HFFc6 (cell line): ENCODE measurements at regions not wholly inside any gene's neighbourhood (a gene's known extent, or its start where the extent isn't known, plus 50 kb on each side); places are given as distances from the start of the nearest gene placed in this dataset.

Experiments
- DNase-seq: peaks from one replicate; pipeline ENCODE4 v3.0.0-alpha.2; 2018
- H3K27ac Mint-ChIP-seq: 2 replicates; pipeline ENCODE4 v1.8.0; 2020; ENCODE audit warnings: mild to moderate bottlenecking, mixed read lengths
- H3K27me3 Mint-ChIP-seq: 2 replicates; pipeline ENCODE4 v1.8.0; 2021; ENCODE audit warnings: mild to moderate bottlenecking, moderate library complexity, mixed read lengths; ENCODE audit not compliant: insufficient read depth
- H3K36me3 Mint-ChIP-seq: 2 replicates; pipeline ENCODE4 v1.8.0; 2021; ENCODE audit warnings: low read depth, mixed read lengths
- H3K4me1 Mint-ChIP-seq: 2 replicates; pipeline ENCODE4 v1.8.0; 2020; ENCODE audit warnings: low read depth, mixed read lengths
- H3K4me3 Mint-ChIP-seq: 2 replicates; pipeline ENCODE4 v1.8.0; 2020; ENCODE audit warnings: mild to moderate bottlenecking, moderate library complexity, mixed read lengths
- H3K9me3 Mint-ChIP-seq: 2 replicates; pipeline ENCODE4 v1.8.0; 2020; ENCODE audit warnings: mild to moderate bottlenecking, mixed read lengths
- TF ChIP-seq, protein P1 (sequence below): fragments of 200-600 bp; sonication (generic); IDR thresholded peaks from 2 replicates; pipeline ENCODE4 v1.5.0; 2021; ENCODE audit warnings: antibody characterized with exemption, mild to moderate bottlenecking

DNA sequence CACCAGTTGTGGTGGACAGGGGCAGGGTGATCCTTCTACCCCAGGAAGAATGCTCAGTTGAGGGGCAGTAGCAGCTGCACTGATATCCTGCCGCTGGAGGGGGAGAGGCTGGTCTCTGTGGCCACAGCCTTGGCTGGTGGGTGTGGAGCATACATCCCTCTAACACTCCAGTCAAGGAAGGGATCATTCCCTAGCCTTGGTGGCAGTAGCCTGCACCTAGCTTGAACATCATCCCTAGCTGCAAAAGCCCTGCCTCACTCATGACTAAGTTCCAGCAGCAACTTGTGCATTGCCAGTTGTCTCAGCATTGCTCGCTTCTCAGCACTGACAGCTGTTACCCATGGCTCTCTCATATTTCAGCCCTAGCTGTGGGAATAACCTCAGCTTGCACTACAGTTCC is 688.9 kb upstream of the POT1 start:
- H3K36me3 Mint-ChIP-seq: no peaks in the 10 kb centered on the region
- H3K4me3 Mint-ChIP-seq: no peak overlapping the region
- no peak overlapping the region for H3K27ac Mint-ChIP-seq
- H3K9me3 Mint-ChIP-seq: peaks cover 53% of the 10 kb centered on the region
- no peak for DNase-seq
- H3K4me1 Mint-ChIP-seq: no peaks in the 10 kb centered on the region
- H3K27me3 Mint-ChIP-seq: no peaks in the 10 kb centered on the region; the same call in 1 of the 2 replicates
- TF ChIP-seq, protein P1, sequence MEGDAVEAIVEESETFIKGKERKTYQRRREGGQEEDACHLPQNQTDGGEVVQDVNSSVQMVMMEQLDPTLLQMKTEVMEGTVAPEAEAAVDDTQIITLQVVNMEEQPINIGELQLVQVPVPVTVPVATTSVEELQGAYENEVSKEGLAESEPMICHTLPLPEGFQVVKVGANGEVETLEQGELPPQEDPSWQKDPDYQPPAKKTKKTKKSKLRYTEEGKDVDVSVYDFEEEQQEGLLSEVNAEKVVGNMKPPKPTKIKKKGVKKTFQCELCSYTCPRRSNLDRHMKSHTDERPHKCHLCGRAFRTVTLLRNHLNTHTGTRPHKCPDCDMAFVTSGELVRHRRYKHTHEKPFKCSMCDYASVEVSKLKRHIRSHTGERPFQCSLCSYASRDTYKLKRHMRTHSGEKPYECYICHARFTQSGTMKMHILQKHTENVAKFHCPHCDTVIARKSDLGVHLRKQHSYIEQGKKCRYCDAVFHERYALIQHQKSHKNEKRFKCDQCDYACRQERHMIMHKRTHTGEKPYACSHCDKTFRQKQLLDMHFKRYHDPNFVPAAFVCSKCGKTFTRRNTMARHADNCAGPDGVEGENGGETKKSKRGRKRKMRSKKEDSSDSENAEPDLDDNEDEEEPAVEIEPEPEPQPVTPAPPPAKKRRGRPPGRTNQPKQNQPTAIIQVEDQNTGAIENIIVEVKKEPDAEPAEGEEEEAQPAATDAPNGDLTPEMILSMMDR: no peak

DNA sequence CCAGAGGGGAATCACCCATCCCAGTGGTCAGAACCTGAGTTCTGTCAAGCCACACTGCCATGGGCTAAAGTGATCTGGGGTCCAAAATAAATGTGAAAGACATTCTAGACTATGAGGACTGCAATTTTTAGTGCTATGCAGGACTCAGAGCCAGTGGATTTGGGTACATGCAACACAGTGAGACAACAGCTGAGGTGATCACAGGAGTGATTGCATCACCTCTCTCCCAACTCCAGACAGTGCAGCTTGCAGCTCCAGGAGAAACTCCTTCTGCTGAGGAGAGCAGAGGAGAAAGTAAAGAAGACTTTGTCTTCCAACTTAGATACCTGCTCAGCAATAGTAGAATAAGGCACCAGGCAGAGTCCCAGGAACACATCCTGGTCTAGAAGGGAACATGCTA is 682.0 kb upstream of the POT1 start:
- H3K4me1 Mint-ChIP-seq: no peaks in the 10 kb centered on the region

DNA sequence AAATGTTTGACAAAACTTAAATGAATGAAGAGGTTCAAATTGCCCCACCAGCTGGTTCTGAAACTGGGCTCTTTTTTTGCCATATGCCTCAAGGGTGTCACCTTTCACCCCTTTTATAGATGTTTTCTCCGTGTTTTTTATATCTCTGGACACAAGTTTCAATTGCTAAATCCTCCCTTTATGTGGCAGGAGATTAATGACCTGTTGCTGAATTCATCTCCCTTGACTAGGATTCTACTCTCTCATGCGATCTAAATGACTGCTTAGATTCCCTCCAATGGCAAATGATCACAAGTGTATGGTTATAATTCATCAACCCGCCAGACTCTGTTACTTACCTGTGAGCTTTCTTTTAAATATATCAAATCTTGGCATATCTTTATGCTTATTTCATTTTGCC is 677.0 kb upstream of the POT1 start:
- no peak overlapping the region for H3K27ac Mint-ChIP-seq
- no peaks in the 10 kb centered on the region for H3K4me1 Mint-ChIP-seq
- no peak overlapping the region for H3K4me3 Mint-ChIP-seq
- no peaks in the 10 kb centered on the region for H3K36me3 Mint-ChIP-seq
- no peaks in the 10 kb centered on the region for H3K27me3 Mint-ChIP-seq
- TF ChIP-seq, protein P1: no peak
- peaks cover 43% of the 10 kb centered on the region for H3K9me3 Mint-ChIP-seq
- no peak for DNase-seq

More for the DNA sequence above, 682.0 kb upstream of the POT1 start:
- TF ChIP-seq, protein P1: no peak
- no peak overlapping the region for H3K27ac Mint-ChIP-seq
- H3K27me3 Mint-ChIP-seq: no peaks in the 10 kb centered on the region
- no peak overlapping the region for H3K4me3 Mint-ChIP-seq
- no peak for DNase-seq
- H3K9me3 Mint-ChIP-seq: peaks cover 49% of the 10 kb centered on the region
- H3K36me3 Mint-ChIP-seq: no peaks in the 10 kb centered on the region

DNA sequence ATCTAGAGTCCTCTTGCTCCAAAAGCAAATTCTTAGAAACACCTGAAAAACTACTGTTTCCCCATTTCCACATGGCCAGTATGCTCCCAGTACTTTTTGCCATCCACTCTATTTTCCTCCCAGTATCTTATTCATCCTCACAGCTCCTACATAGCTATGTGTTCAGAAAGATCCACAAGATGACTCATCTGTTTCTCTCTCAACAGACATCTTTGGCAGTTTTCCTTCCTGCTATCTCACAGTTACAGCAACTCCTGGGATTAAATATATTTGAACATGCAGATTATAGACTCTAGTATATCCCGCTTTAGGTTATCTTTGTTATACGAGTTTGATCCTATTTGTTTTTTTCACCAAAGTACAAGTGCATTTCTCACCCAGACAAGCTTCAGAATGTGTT is 675.6 kb upstream of the POT1 start:
- TF ChIP-seq, protein P1: no peak
- Mint-ChIP-seq H3K36me3 (no peaks in the 10 kb centered on the region), H3K27ac (no peak overlapping the region), H3K4me1 (no peaks in the 10 kb centered on the region), H3K27me3 (no peaks in the 10 kb centered on the region), H3K9me3 (peaks cover 38% of the 10 kb centered on the region), H3K4me3 (no peak overlapping the region)
- no peak for DNase-seq

DNA sequence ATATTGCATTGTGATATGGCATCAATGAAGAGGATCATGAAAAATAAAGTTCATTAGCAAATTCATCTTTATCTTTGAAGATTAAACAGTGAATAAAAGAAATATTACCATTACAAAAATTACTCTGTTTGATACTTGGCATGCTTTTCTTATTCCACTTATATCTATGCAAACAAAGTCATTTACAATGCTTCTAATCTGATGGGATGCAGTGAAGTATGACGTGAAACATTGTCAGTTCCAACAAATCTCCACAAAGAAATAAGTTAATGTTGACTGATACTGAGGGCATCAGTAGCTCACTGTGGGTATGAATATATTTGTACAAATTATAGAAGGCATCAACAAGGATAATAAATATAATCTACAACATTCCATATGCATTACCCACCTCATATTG is 672.8 kb upstream of the POT1 start:
- DNase-seq: no peak
- H3K27me3 Mint-ChIP-seq: no peaks in the 10 kb centered on the region
- no peaks in the 10 kb centered on the region for H3K36me3 Mint-ChIP-seq
- H3K9me3 Mint-ChIP-seq: peaks cover 44% of the 10 kb centered on the region
- H3K27ac Mint-ChIP-seq: no peak overlapping the region
- H3K4me3 Mint-ChIP-seq: no peak overlapping the region
- no peaks in the 10 kb centered on the region for H3K4me1 Mint-ChIP-seq
- TF ChIP-seq, protein P1: no peak

DNA sequence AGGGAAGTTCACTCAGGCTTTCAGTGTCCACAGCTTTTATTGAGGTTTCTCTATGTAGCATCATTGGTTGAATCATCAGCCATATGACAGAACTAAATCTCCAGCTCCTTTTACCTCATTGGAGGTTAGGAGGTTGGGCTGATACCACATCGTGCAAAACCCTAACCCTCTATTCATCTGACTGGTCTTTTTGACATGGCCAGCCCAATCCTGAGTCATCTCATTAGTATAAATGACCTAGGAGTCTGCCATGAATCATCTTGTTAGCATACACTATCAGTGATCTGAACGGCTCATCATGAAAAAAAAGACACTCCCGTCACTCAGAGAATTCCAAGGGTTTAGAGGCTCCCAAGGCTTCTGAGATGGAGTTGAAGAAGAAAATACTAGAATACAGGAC is 669.8 kb upstream of the POT1 start:
- Mint-ChIP-seq H3K4me3 (no peak overlapping the region), H3K9me3 (peaks cover 35% of the 10 kb centered on the region)

More for the DNA sequence above, 669.8 kb upstream of the POT1 start:
- Mint-ChIP-seq H3K27me3 (no peaks in the 10 kb centered on the region), H3K27ac (no peak overlapping the region), H3K36me3 (no peaks in the 10 kb centered on the region), H3K4me1 (no peaks in the 10 kb centered on the region)
- no peak for DNase-seq
- TF ChIP-seq, protein P1: no peak
